ENCODE measurements at regions not wholly inside any gene's neighbourhood (a gene's known extent, or its start where the extent isn't known, plus 50 kb on each side); places are given as distances from the start of the nearest gene placed in this dataset.

DNA sequence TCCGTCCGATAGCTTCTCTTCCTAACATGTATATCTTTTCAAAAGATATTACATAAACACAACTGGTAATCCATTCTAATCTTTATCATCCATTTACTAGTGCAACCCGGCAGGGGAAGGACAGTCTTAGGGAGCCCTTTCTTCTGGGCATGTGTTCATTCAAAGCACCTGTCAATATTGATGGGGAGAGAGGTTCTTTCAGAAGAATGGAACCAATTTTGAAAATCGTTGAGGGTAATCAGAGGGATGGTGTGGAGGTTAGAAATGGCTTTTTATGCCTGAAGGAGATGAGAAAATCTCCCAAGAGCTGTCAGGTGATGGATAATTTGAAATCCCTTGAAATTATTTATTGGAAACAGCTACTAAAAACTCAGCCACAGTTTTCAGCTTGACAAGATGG, 561.9 kb upstream of the DCC start:
- H3K4me3 Mint-ChIP-seq, result no peak overlapping the region
- no CpG with 5 or more reads among the region's 4 CpGs for WGBS (ENCODE audit: extremely low coverage, insufficient read length, low lambda C conversion rate)
- H3K14ac ChIP-seq (ENCODE audit: insufficient read depth, low read length), result no peak overlapping the region
- no peak overlapping the region for H4K5ac ChIP-seq (ENCODE audit: insufficient read length, low read depth, low read length)
- no peaks in the 10 kb centered on the region for H3K79me2 ChIP-seq (ENCODE audit: insufficient read depth, low read length)
- TF ChIP-seq, protein P1, sequence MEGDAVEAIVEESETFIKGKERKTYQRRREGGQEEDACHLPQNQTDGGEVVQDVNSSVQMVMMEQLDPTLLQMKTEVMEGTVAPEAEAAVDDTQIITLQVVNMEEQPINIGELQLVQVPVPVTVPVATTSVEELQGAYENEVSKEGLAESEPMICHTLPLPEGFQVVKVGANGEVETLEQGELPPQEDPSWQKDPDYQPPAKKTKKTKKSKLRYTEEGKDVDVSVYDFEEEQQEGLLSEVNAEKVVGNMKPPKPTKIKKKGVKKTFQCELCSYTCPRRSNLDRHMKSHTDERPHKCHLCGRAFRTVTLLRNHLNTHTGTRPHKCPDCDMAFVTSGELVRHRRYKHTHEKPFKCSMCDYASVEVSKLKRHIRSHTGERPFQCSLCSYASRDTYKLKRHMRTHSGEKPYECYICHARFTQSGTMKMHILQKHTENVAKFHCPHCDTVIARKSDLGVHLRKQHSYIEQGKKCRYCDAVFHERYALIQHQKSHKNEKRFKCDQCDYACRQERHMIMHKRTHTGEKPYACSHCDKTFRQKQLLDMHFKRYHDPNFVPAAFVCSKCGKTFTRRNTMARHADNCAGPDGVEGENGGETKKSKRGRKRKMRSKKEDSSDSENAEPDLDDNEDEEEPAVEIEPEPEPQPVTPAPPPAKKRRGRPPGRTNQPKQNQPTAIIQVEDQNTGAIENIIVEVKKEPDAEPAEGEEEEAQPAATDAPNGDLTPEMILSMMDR (conservative IDR thresholded peaks at IDR 0.05), result no peak
- H3K9me3 Mint-ChIP-seq, result no peaks in the 10 kb centered on the region
- H3K27me3 Mint-ChIP-seq (ENCODE audit: low read depth), result no peaks in the 10 kb centered on the region
- no peaks in the 10 kb centered on the region for H4K20me1 ChIP-seq (ENCODE audit: control insufficient read depth, insufficient read depth, insufficient read length)
- no peak overlapping the region for H3K56ac ChIP-seq (ENCODE audit: insufficient read length, low read depth, low read length)
- H3K23me2 ChIP-seq (ENCODE audit: insufficient read length, low read depth, low read length, poor library complexity, severe bottlenecking), result no peaks in the 10 kb centered on the region
- 0 out of 7 replicates have a peak, but pooled peaks cover 0 to 3% (median 0%) of the 10 kb centered on the region in 3 experiments for H3K36me3 Mint-ChIP-seq (ENCODE audit: insufficient read depth in 1 of 3, low read depth in 3 of 3)
- no peak overlapping the region for H3K9ac ChIP-seq (ENCODE audit: extremely low read depth, insufficient read length, low read length)
- no peaks in the 10 kb centered on the region for H3K79me1 ChIP-seq (ENCODE audit: insufficient read depth, low read depth, low read length, poor library complexity, severe bottlenecking)
- no peak overlapping the region for H4K8ac ChIP-seq (replicated peaks; ENCODE audit: insufficient read length, low read depth, low read length)
- H2BK5ac ChIP-seq (ENCODE audit: insufficient read length, low read length), result no peak overlapping the region
- no peak overlapping the region; a peak in 1 of 7 replicates for H3K27ac Mint-ChIP-seq
- H3K18ac ChIP-seq (ENCODE audit: insufficient read length, low read depth, low read length), result no peak overlapping the region
- H3K27me3 ChIP-seq (ENCODE audit: insufficient read depth, low read length), result no peaks in the 10 kb centered on the region
- H2BK20ac ChIP-seq (ENCODE audit: low read depth, low read length, poor library complexity, severe bottlenecking), result no peak overlapping the region
- H3K4ac ChIP-seq (ENCODE audit: low read depth, low read length), result no peak overlapping the region
- H3K4me1 Mint-ChIP-seq, result no peaks in the 10 kb centered on the region
- no peak overlapping the region for H2BK12ac ChIP-seq (ENCODE audit: insufficient read length, low read depth, low read length)
- no peak overlapping the region for H3K4me2 ChIP-seq (ENCODE audit: insufficient read depth, insufficient read length, low read length)
- no peak overlapping the region for H2AFZ ChIP-seq (ENCODE audit: low read length)
- H3K9me3 ChIP-seq (ENCODE audit: control insufficient read depth, low read depth, low read length), result no peaks in the 10 kb centered on the region
- no peak overlapping the region for H3K23ac ChIP-seq (ENCODE audit: insufficient read length, low read depth, low read length)
- H2AK5ac ChIP-seq (ENCODE audit: insufficient read length, low read length), result no peak overlapping the region
- no peak overlapping the region for H3T11ph ChIP-seq (ENCODE audit: low read length)
- H2BK15ac ChIP-seq (ENCODE audit: low read depth, low read length), result no peak overlapping the region
- DNase-seq, result no peak
- no peak overlapping the region for H2BK120ac ChIP-seq (ENCODE audit: low read depth, low read length, poor library complexity, severe bottlenecking)
- no peak overlapping the region for H3K27ac ChIP-seq (ENCODE audit: insufficient read length, low read depth, low read length)
- no peak overlapping the region for H4K91ac ChIP-seq (ENCODE audit: insufficient read length, low read depth, low read length)
- H3K4me1 ChIP-seq (ENCODE audit: insufficient read depth, low read length), result no peaks in the 10 kb centered on the region
